GM23338 (cell line): ENCODE measurements at regions not wholly inside any gene's neighbourhood (a gene's known extent, or its start where the extent isn't known, plus 50 kb on each side); places are given as distances from the start of the nearest gene placed in this dataset.

Source experiments
- CREB1 ChIP-seq: fragments of 250-450 bp; sonication (Bioruptor Pico); IDR thresholded peaks from 2 replicates; pipeline ENCODE4 v1.5.0; 2020; ENCODE audit warnings: low read depth, mild to moderate bottlenecking, moderate library complexity
- CTCF ChIP-seq, 2 experiments: fragments of 200-600 bp in 1 of 2; sonication (generic) in 1 of 2; conservative IDR thresholded peaks; 2 replicates each; pipeline versions ENCODE4 v1.5.1 to v1.6.1; 2016 to 2017; ENCODE audit warnings: antibody characterized with exemption in 2 of 2, low read depth in 2 of 2, mild to moderate bottlenecking in 2 of 2, moderate library complexity in 1 of 2
- ETS1 ChIP-seq: IDR thresholded peaks from 2 replicates; pipeline ENCODE4 v1.6.1; 2016; ENCODE audit warnings: antibody characterized with exemption
- EZH2 ChIP-seq: fragments of 200-600 bp; sonication (generic); IDR thresholded peaks from one replicate; pipeline ENCODE4 v1.8.0; 2017; ENCODE audit warnings: antibody characterized with exemption, mild to moderate bottlenecking, low read depth; ENCODE audit not compliant: unreplicated experiment
- EZH2phosphoT487 ChIP-seq: fragments of 200-600 bp; sonication (generic); IDR thresholded peaks from one replicate; pipeline ENCODE4 v1.8.1; 2018; ENCODE audit warnings: antibody characterized with exemption; ENCODE audit not compliant: unreplicated experiment
- JUNB ChIP-seq: IDR thresholded peaks from one replicate; pipeline ENCODE4 v1.6.1; 2016; ENCODE audit warnings: antibody characterized with exemption; ENCODE audit not compliant: unreplicated experiment
- NANOG ChIP-seq: IDR thresholded peaks from 2 replicates; pipeline ENCODE4 v1.6.1; 2016; ENCODE audit warnings: antibody characterized with exemption, borderline replicate concordance
- POLR2AphosphoS5 ChIP-seq: IDR thresholded peaks from 2 replicates; pipeline ENCODE4 v1.6.1; 2016; ENCODE audit warnings: antibody characterized with exemption, low read depth
- REST ChIP-seq: IDR thresholded peaks from one replicate; pipeline ENCODE4 v1.6.1; 2018; ENCODE audit warnings: antibody characterized with exemption; ENCODE audit not compliant: unreplicated experiment
- STAT1 ChIP-seq: IDR thresholded peaks from one replicate; pipeline ENCODE4 v1.6.1; 2016; ENCODE audit warnings: antibody characterized with exemption; ENCODE audit not compliant: unreplicated experiment
- ZNF114 ChIP-seq: fragments of 250-450 bp; sonication (Bioruptor Pico); IDR thresholded peaks from 2 replicates; pipeline ENCODE4 v1.5.0; 2020; ENCODE audit warnings: mild to moderate bottlenecking, moderate library complexity
- ZNF331 ChIP-seq: fragments of 250-450 bp; sonication (Bioruptor Pico); IDR thresholded peaks from 2 replicates; pipeline ENCODE4 v1.5.0; 2020; ENCODE audit warnings: low read depth, mild to moderate bottlenecking, moderate library complexity
- ZNF462 ChIP-seq: fragments of 250-450 bp; sonication (Bioruptor Pico); IDR thresholded peaks from 2 replicates; pipeline ENCODE4 v1.5.0; 2020; ENCODE audit warnings: mild to moderate bottlenecking, moderate library complexity

- TF ChIP-seq CTCF (conservative IDR thresholded peaks at IDR 0.05; ENCODE audit: low read depth in 2 of 2) (no peak), EZH2 (no peak), EZH2phosphoT487 (no peak), ZNF114 (no peak), STAT1 (no peak), REST (no peak), POLR2AphosphoS5 (no peak), JUNB (no peak), ZNF331 (no peak), ETS1 (no peak), CREB1 (CRISPR knock-in tag) (no peak), NANOG (no peak), ZNF462 (CRISPR knock-in tag) (0 out of 2 replicates have a peak, but pooled peaks have one; percentile 24)
Measured at GRCh38 chr1:60152891-60153290, 79.3 kb upstream of the C1orf87 start.
